ENCODE measurements at regions not wholly inside any gene's neighbourhood (a gene's known extent, or its start where the extent isn't known, plus 50 kb on each side); places are given as distances from the start of the nearest gene placed in this dataset.

- DNase-seq (ENCODE audit: low read depth): no peak
- H3K4me3 ChIP-seq (ENCODE audit: low read depth, low read length): no peak overlapping the region
Measured at GRCh38 chr3:176935194-176935888, 261.9 kb downstream of the TBL1XR1 start.

GRCh38 chr3:176934698-176935097 lies 262.6 kb downstream of the TBL1XR1 start:
- no peak overlapping the region for H3K4me3 ChIP-seq (ENCODE audit: low read depth, low read length)
- DNase-seq (ENCODE audit: low read depth): no peak

GRCh38 chr3:176933704-176934103 lies 263.6 kb downstream of the TBL1XR1 start:
- DNase-seq (ENCODE audit: low read depth): no peak
- no peak overlapping the region for H3K4me3 ChIP-seq (ENCODE audit: low read depth, low read length)

- H3K4me3 ChIP-seq (ENCODE audit: low read depth, low read length): no peak overlapping the region
- no peak for DNase-seq (ENCODE audit: low read depth)
Measured at GRCh38 chr3:176932433-176932832, 264.8 kb downstream of the TBL1XR1 start.

GRCh38 chr3:176931991-176932390 lies 265.3 kb downstream of the TBL1XR1 start:
- DNase-seq (ENCODE audit: low read depth): no peak
- H3K4me3 ChIP-seq (ENCODE audit: low read depth, low read length): no peak overlapping the region

- no peak overlapping the region for H3K4me3 ChIP-seq (ENCODE audit: low read depth, low read length)
- no peak for DNase-seq (ENCODE audit: low read depth)
Measured at GRCh38 chr3:176930942-176931341, 266.3 kb downstream of the TBL1XR1 start.

GRCh38 chr3:176928582-176928931 lies 268.7 kb downstream of the TBL1XR1 start:
- no peak overlapping the region for H3K4me3 ChIP-seq (ENCODE audit: low read depth, low read length)
- DNase-seq (ENCODE audit: low read depth): no peak

GRCh38 chr3:176927706-176928581 lies 269.3 kb downstream of the TBL1XR1 start:
- H3K4me3 ChIP-seq (ENCODE audit: low read depth, low read length): no peak overlapping the region
- DNase-seq (ENCODE audit: low read depth): no peak

- no peak for DNase-seq (ENCODE audit: low read depth)
- no peak overlapping the region for H3K4me3 ChIP-seq (ENCODE audit: low read depth, low read length)
Measured at GRCh38 chr3:176927280-176927679, 270.0 kb downstream of the TBL1XR1 start.

- no peak overlapping the region for H3K4me3 ChIP-seq (ENCODE audit: low read depth, low read length)
- DNase-seq (ENCODE audit: low read depth): no peak
Measured at GRCh38 chr3:176926688-176927087, 270.6 kb downstream of the TBL1XR1 start.

- no peak overlapping the region for H3K4me3 ChIP-seq (ENCODE audit: low read depth, low read length)
- no peak for DNase-seq (ENCODE audit: low read depth)
Measured at GRCh38 chr3:176926034-176926433, 271.2 kb downstream of the TBL1XR1 start.

GRCh38 chr3:176920766-176921160 lies 276.5 kb downstream of the TBL1XR1 start:
- no peak overlapping the region for H3K4me3 ChIP-seq (ENCODE audit: low read depth, low read length)

GRCh38 chr3:176919836-176920765 lies 277.2 kb downstream of the TBL1XR1 start:
- DNase-seq (ENCODE audit: low read depth): peak; percentile 81
- no peak overlapping the region for H3K4me3 ChIP-seq (ENCODE audit: low read depth, low read length)

More at GRCh38 chr3:176920766-176921160, 276.5 kb downstream of the TBL1XR1 start:
- DNase-seq (ENCODE audit: low read depth): no peak

- H3K4me3 ChIP-seq (ENCODE audit: low read depth, low read length): no peak overlapping the region
- DNase-seq (ENCODE audit: low read depth): no peak
Measured at GRCh38 chr3:176916777-176917176, 280.5 kb downstream of the TBL1XR1 start.

GRCh38 chr3:176914764-176915163 lies 282.5 kb downstream of the TBL1XR1 start:
- no peak for DNase-seq (ENCODE audit: low read depth)
- H3K4me3 ChIP-seq (ENCODE audit: low read depth, low read length): no peak overlapping the region

- H3K4me3 ChIP-seq (ENCODE audit: low read depth, low read length): no peak overlapping the region
- no peak for DNase-seq (ENCODE audit: low read depth)
Measured at GRCh38 chr3:176911579-176911978, 285.7 kb downstream of the TBL1XR1 start.

- no peak overlapping the region for H3K4me3 ChIP-seq (ENCODE audit: low read depth, low read length)
- no peak for DNase-seq (ENCODE audit: low read depth)
Measured at GRCh38 chr3:176909044-176909443, 288.2 kb downstream of the TBL1XR1 start.

- DNase-seq (ENCODE audit: low read depth): peak; percentile 56
- H3K4me3 ChIP-seq (ENCODE audit: low read depth, low read length): no peak overlapping the region
Measured at GRCh38 chr3:176906046-176906905, 291.0 kb downstream of the TBL1XR1 start.

GRCh38 chr3:176905331-176905730 lies 292.0 kb downstream of the TBL1XR1 start:
- no peak overlapping the region for H3K4me3 ChIP-seq (ENCODE audit: low read depth, low read length)
- DNase-seq (ENCODE audit: low read depth): no peak

Data from skeletal muscle cell (primary cell).